Ovary (tissue), 7 donors: ENCODE measurements at regions not wholly inside any gene's neighbourhood (a gene's known extent, or its start where the extent isn't known, plus 50 kb on each side); places are given as distances from the start of the nearest gene placed in this dataset.

Source experiments
- DNase-seq, 5 donors: peaks; one replicate each; pipeline ENCODE4 v3.0.0-alpha.2; 2019 to 2020
- H3K27ac ChIP-seq, 2 donors: fragments of 200-600 bp; one replicate each; pipeline versions ENCODE4 v1.5.1 to v1.8.0; 2019 to 2022
- H3K27me3 ChIP-seq: fragments of 200-600 bp; one replicate; pipeline ENCODE4 v1.8.0; 2022
- H3K36me3 ChIP-seq: fragments of 200-600 bp; sonication (generic); one replicate; pipeline ENCODE4 v1.5.1; 2019
- H3K4me1 ChIP-seq: one replicate; pipeline ENCODE4 v1.8.1; 2013; ENCODE audit warnings: mild to moderate bottlenecking, moderate library complexity; ENCODE audit not compliant: insufficient read depth
- H3K4me3 ChIP-seq: fragments of 200-600 bp; sonication (generic); one replicate; pipeline ENCODE4 v1.5.1; 2017
- H3K9me3 ChIP-seq, 2 donors: fragments of 200-600 bp in 1 of 2; sonication (generic) in 1 of 2; one replicate each; pipeline versions ENCODE4 v1.5.1 to v1.8.1; 2013 to 2019; ENCODE audit warnings: mild to moderate bottlenecking in 1 of 2, moderate library complexity in 1 of 2
- EP300 ChIP-seq: sonication (generic); formaldehyde crosslinking; IDR thresholded peaks from one replicate; pipeline ENCODE4 v1.6.1; 2017; ENCODE audit warnings: antibody characterized with exemption
- POLR2A ChIP-seq: fragments of 450-650 bp; IDR thresholded peaks from one replicate; pipeline ENCODE4 v1.6.1; 2017; ENCODE audit warnings: antibody characterized with exemption, mild to moderate bottlenecking, moderate library complexity
- WGBS, 3 donors: extraction: QIAGEN DNeasy Blood & Tissue Kit in 1 of 3; methylation state at CpG; one replicate each; pipeline versions ENCODE4 v1.1.5 to v1.1.7; 2013 to 2017; 5-methylcytosine and 5-hydroxymethylcytosine counted together
- intact Hi-C, 4 donors: fragments of 100-400 bp; cut with DNase I; formaldehyde crosslinking; loops; one replicate each; pipeline versions ENCODE4 v1.11.0 to v1.15.1; 2022 to 2023
- TF ChIP-seq, protein P1 (sequence below), 3 donors: fragments of 450-650 bp in 2 of 3; fragments of 200-600 bp in 1 of 3; IDR thresholded peaks; one replicate each; pipeline versions ENCODE4 v1.5.1 to v1.8.0; 2016 to 2022; ENCODE audit warnings: antibody characterized with exemption in 3 of 3, mild to moderate bottlenecking in 1 of 3
- donor health status: DM: no; HTN: no; CAD: no; lungs with moderate emphysema.
- donor health status: DM: no; HTN: no; CAD: no.
- donor health status: Bipolar disorder and iron deficiency.
- donor health status: DM: no; HTN: no; CAD: no.
- donor health status: DM: yes; HTN: yes; CAD: no.

DNA sequence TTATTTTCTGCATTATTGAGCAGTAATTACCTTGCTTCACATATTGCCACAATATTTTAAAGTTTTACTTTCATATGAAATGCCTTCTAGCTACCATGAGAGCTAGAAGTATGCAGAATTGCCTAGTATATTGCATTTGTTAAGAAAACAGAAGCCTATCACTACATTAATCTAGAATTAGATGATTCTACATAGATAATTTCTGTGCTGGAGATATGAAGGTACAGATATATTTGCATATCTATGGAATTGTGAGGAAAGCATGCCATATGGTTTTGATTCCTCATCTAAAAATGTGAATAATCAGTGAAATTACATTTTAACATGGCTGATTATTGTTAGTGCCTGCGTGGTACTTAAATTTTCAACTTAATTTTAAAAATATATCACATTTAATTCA is 1418.3 kb downstream of the NCAM2 start:
- no peak for DNase-seq
- no peaks in the 10 kb centered on the region for H3K36me3 ChIP-seq
- no peak overlapping the region for H3K27ac ChIP-seq
- H3K9me3 ChIP-seq, result no peaks in the 10 kb centered on the region
- TF ChIP-seq, protein P1, sequence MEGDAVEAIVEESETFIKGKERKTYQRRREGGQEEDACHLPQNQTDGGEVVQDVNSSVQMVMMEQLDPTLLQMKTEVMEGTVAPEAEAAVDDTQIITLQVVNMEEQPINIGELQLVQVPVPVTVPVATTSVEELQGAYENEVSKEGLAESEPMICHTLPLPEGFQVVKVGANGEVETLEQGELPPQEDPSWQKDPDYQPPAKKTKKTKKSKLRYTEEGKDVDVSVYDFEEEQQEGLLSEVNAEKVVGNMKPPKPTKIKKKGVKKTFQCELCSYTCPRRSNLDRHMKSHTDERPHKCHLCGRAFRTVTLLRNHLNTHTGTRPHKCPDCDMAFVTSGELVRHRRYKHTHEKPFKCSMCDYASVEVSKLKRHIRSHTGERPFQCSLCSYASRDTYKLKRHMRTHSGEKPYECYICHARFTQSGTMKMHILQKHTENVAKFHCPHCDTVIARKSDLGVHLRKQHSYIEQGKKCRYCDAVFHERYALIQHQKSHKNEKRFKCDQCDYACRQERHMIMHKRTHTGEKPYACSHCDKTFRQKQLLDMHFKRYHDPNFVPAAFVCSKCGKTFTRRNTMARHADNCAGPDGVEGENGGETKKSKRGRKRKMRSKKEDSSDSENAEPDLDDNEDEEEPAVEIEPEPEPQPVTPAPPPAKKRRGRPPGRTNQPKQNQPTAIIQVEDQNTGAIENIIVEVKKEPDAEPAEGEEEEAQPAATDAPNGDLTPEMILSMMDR (IDR thresholded peaks at IDR 0.05), result no peak
- no peak for TF ChIP-seq EP300
- no peak for TF ChIP-seq POLR2A
- H3K4me3 ChIP-seq, result no peak overlapping the region
- intact Hi-C loops, result no loop called here
- 86 to 90% (median 90%) methylated on average over 1 of the region's 1 CpG for WGBS, 3 donors
- H3K4me1 ChIP-seq, result no peaks in the 10 kb centered on the region
- H3K27me3 ChIP-seq, result peaks cover 4% of the 10 kb centered on the region

DNA sequence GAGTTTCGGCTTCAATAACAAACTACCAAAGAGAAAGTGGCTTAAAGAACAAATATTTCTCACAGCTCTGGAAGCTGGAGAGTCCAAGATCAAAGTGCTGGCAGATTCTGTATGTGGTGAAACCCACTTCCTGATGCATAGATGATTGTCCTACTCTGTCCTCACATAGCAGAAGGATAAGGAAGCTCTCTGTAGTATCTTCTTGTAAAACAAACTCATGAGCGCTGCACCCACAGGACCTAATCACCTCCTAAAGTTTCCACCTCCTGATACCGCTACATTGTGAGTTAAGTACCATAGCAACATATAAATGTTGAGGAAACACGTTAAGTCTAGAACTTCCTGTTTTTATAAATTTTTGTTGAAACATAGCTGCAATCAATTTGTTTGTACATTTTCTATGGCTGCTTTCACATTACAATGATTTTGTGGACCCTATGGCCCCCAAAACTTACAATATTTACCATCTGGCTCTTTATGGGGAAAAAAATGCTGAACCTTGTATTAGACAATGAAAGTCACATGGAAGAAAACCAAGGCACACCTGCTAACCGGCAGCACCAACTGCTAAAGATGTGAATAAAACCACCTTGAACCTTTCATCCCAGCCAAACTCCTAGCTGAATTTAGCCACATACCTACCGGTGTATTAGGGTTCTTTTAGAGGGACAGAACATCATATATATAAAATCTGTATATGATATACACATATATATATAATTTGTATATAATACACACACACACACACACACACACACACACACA is 1423.4 kb downstream of the NCAM2 start:
- WGBS, 3 donors, result 84 to 91% (median 89%) methylated on average over 6 of the region's 6 CpGs

DNA sequence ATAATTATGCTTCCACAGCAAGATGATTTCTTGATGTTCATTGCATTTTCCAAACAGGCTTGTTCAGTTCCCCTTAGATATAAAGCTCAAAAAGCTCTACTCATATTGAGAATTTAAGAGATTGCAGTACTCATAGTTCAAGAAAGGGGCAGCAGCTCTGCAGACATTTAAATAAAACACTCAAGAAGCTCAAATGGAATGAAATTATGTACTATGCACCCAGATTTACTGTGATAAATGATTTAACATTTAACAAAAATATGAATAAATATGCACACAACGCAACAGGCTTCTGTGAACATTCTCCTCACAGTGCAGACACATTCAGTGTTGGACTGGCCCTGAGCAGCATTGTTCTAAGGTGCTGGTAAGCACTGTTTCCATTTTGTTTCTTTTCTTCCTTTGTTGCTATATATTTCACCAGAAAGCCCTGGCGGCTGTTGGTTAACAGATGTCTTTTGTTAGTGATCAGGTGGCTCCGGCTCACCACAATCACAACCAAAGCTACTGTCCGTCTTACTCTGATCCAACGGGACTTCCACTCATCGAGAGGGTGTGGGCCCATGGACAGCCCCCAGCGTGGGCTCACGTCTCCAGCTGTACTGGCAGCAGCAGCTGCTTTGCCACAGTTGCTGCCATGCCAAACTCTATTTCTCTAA is 1440.3 kb downstream of the NCAM2 start:
- TF ChIP-seq EP300 (no peak), POLR2A (no peak)
- TF ChIP-seq, protein P1 (IDR thresholded peaks at IDR 0.05), result no peak
- 82 to 86% (median 86%) methylated on average over 8 of the region's 8 CpGs for WGBS, 3 donors
- intact Hi-C loops, result no loop called here

More for the DNA sequence above, 1423.4 kb downstream of the NCAM2 start:
- no peaks in the 10 kb centered on the region for H3K9me3 ChIP-seq
- intact Hi-C loops, result no loop called here
- peaks cover 4% of the 10 kb centered on the region for H3K27me3 ChIP-seq
- TF ChIP-seq, protein P1 (IDR thresholded peaks at IDR 0.05), result no peak
- TF ChIP-seq POLR2A (no peak), EP300 (no peak)
- DNase-seq, result no peak
- H3K36me3 ChIP-seq, result no peaks in the 10 kb centered on the region
- no peak overlapping the region for H3K4me3 ChIP-seq
- H3K4me1 ChIP-seq, result no peaks in the 10 kb centered on the region
- H3K27ac ChIP-seq, result no peak overlapping the region

DNA sequence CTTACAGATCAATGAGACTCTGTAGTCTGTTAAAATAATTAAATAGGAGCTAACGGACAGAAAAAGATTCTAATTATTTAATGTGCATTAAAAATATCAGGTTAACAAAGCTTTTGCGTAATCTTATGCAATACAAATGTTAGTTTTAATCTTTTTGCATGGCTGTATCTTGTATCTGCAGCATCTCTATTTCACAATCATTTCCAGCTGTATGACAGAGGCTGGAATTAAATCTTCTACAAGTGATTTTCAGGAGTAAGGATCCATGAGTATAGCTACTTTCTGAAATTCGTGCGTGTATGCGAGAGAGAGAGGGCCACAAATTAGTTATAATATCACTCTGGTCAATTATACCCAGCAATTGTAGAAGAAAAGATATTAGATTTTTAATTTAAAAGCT is 1446.8 kb downstream of the NCAM2 start:
- TF ChIP-seq POLR2A (no peak), EP300 (no peak)
- TF ChIP-seq, protein P1 (IDR thresholded peaks at IDR 0.05), result no peak
- Histone ChIP-seq H3K9me3 (no peaks in the 10 kb centered on the region), H3K27me3 (no peaks in the 10 kb centered on the region), H3K27ac (no peak overlapping the region), H3K36me3 (no peaks in the 10 kb centered on the region), H3K4me3 (no peak overlapping the region), H3K4me1 (no peaks in the 10 kb centered on the region)
- intact Hi-C loops, result no loop called here
- WGBS, 3 donors, result 72 to 78% (median 74%) methylated on average over 5 of the region's 5 CpGs
- DNase-seq, result no peak

More for the DNA sequence above, 1440.3 kb downstream of the NCAM2 start:
- no peaks in the 10 kb centered on the region for H3K4me1 ChIP-seq
- H3K27ac ChIP-seq, result no peak overlapping the region
- no peaks in the 10 kb centered on the region for H3K36me3 ChIP-seq
- H3K27me3 ChIP-seq, result no peaks in the 10 kb centered on the region
- H3K9me3 ChIP-seq, result no peaks in the 10 kb centered on the region
- no peak for DNase-seq
- H3K4me3 ChIP-seq, result no peak overlapping the region
